Duodenal mucosa (tissue), 2 donors: ENCODE measurements at regions not wholly inside any gene's neighbourhood (a gene's known extent, or its start where the extent isn't known, plus 50 kb on each side); places are given as distances from the start of the nearest gene placed in this dataset.

Source experiments
- H3K27ac ChIP-seq: one replicate; pipeline ENCODE4 v1.7.0; 2013; ENCODE audit warnings: low read depth, low read length
- H3K27me3 ChIP-seq, 2 donors: one replicate each; pipeline ENCODE4 v1.7.0; 2013; ENCODE audit warnings: low read length in 2 of 2, control low read depth in 1 of 2; ENCODE audit not compliant: insufficient read depth in 2 of 2, control insufficient read depth in 1 of 2
- H3K36me3 ChIP-seq, 2 donors: one replicate each; pipeline ENCODE4 v1.7.0; 2013; ENCODE audit warnings: low read length in 2 of 2, control low read depth in 1 of 2; ENCODE audit not compliant: insufficient read depth in 2 of 2, control insufficient read depth in 1 of 2
- H3K4me1 ChIP-seq, 2 donors: one replicate each; pipeline ENCODE4 v1.7.0; 2013; ENCODE audit warnings: low read length in 2 of 2, control low read depth in 1 of 2; ENCODE audit not compliant: insufficient read depth in 2 of 2, control insufficient read depth in 1 of 2
- H3K4me3 ChIP-seq, 2 donors: one replicate each; pipeline ENCODE4 v1.7.0; 2013; ENCODE audit warnings: low read length in 2 of 2, low read depth in 1 of 2
- H3K9ac ChIP-seq, 2 donors: one replicate each; pipeline ENCODE4 v1.7.0; 2013; ENCODE audit warnings: low read length in 2 of 2, low read depth in 1 of 2
- H3K9me3 ChIP-seq, 2 donors: one replicate each; pipeline ENCODE4 v1.7.0; 2013; ENCODE audit warnings: low read length in 2 of 2, control low read depth in 1 of 2; ENCODE audit not compliant: control insufficient read depth in 1 of 2

DNA sequence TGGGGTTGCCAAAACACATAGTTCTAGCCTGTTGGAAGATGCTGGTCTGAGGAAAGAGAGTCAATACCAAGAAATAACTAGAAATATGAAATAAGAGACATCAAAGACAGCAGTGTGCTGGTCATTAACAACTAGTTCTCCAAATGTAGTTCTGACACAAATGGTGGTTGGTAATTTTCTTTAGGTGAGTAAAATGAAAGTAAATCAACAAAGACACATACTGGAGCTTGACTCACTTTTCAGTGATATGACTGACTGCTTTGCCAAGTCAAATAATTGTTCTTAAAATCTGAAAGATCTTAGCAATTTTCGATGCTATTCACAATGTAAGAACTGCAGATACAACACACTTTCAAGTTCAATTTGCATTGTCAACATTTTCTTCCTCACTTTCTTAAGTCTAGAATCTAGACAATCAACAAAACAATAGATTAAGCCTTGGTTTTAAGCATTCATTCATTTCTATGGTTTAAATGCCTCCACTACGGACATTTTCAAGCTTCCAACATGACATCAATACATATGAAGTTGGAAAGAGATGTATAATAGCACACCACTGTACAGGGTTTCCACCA lies 166.8 kb upstream of the MAP3K1 start:
- Histone ChIP-seq H3K9ac (no peak overlapping the region), H3K27ac (no peak overlapping the region), H3K9me3 (no peaks in the 10 kb centered on the region), H3K27me3 (no peaks in the 10 kb centered on the region), H3K36me3 (no peaks in the 10 kb centered on the region), H3K4me1 (no peaks in the 10 kb centered on the region), H3K4me3 (no peak overlapping the region)

DNA sequence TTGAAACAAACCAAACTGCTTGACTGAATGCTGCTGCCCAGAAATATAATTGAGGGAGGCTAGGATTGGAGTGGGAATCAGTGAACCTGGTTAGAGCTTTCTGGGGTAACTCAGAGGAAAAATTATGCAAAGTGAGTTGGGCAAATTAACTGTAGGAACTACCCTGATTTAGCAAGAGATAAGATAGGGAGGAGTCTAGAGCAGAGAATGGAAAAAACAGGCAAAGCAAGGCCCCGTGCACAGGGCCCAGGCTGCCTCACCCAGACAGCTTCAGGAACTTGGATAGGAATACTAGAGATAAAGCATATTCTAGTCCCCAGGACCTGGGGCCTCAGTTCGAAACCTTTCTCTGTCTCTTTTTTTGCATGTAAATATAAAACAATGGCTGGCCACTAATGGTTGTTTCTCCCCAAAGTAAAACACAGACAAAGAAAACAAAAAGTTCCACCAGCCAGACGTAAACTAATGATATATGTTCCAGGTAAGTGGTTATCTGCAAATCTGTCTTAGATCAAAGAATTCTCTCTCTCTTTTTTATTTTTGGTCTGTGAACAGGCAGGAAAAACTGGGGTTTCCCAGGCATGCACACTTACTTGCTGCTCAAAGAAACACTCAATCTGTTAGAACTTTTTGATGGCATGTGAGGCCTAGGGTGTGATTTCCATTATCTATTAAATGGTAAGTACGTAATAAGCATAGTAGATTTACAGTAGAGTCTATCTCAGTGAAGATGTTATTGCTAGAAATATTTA lies 168.1 kb upstream of the MAP3K1 start:
- Histone ChIP-seq H3K9me3 (no peaks in the 10 kb centered on the region), H3K27ac (no peak overlapping the region), H3K4me3 (no peak overlapping the region), H3K27me3 (no peaks in the 10 kb centered on the region), H3K36me3 (no peaks in the 10 kb centered on the region), H3K9ac (no peak overlapping the region), H3K4me1 (no peaks in the 10 kb centered on the region)

DNA sequence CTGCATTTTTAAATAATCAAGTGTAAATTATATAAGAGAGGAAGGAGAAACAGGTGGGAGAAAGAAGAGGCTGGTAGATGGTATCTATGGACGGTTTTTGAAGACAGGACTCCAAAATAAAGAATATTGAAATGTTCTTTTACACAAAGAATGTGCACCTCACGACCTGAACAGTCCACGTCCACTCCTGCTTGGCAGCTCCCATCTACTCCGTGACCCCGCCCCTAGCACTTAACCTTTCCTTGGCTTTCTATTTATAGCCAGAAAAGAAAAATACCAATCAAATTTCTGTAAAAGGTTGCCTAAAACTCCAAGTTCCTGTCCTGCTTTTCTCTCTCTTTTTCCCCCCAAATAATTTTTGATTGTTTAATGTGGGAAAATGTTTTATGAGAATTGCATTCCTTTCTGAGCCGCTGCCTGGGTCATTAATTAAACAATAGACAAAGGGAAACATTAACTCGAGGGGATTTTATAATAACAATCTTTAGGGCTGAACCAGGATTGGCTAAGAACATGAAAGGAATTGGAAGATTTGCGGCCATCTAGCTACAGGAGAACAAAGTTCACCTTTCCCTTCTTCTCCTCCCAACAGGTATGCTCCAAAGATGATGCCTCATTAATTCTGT lies 173.6 kb upstream of the MAP3K1 start:
- no peaks in the 10 kb centered on the region for H3K9me3 ChIP-seq
- peaks cover 43 to 50% of the 10 kb centered on the region in 2 donors for H3K4me1 ChIP-seq
- no peaks in the 10 kb centered on the region for H3K36me3 ChIP-seq
- no peak overlapping the region for H3K4me3 ChIP-seq
- H3K9ac ChIP-seq: no peak overlapping the region
- no peaks in the 10 kb centered on the region for H3K27me3 ChIP-seq
- H3K27ac ChIP-seq: no peak overlapping the region

DNA sequence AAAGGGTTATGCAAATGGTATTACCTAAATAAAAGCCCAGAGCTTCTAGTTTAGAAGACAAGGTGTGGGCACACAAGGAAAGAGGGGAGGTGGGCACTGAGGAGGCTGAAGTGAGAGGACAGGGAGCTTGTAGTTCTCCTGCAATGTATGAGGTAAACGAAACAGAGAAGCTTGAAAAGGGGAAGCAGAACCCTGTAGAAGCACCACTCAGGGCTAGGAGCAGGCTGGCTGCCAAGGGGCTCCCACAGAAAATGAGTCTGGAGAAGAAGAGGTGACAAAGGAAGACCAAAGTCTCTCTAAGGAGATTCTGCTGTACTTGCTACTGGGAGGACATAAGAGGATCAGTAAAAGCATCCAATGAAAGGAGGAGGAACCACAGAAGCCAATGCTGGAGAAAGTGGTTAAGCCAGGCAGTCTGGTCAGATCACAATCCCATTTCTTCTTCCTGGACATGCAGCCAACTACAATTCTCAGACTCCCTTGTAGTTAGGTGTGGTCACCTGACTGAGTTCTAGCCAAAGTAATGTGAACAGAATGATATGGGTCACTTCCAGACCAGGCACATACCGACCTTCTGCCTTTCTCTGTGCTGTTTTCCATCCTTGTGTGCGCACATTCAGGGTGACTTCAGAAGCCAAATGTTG lies 174.5 kb upstream of the MAP3K1 start:
- H3K36me3 ChIP-seq: no peaks in the 10 kb centered on the region
- H3K4me1 ChIP-seq: peaks cover 43 to 54% of the 10 kb centered on the region in 2 donors
- H3K27ac ChIP-seq: no peak overlapping the region
- H3K4me3 ChIP-seq: peak overlapping the region in 1 of 2 donors; percentile 19
- H3K27me3 ChIP-seq: no peaks in the 10 kb centered on the region
- no peaks in the 10 kb centered on the region for H3K9me3 ChIP-seq
- H3K9ac ChIP-seq: no peak overlapping the region

DNA sequence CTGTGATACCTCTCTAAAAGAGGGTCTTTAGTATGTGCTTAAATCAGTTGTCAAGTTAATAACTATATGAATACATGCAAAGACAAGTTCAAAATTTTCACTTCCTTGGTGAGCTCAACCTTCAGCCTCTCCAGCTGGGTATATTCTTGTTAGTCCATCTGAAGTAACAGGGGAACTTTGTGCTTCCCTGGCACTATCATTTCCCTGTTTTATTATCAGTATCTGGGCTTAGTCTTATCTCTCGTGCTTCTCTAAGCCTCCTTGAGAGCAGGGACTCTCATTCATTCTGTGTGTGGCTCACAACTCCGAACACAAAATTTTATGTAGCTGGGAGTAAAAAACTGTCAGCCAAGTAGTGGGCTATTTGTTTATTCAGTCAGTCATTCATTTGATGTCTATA lies 175.9 kb upstream of the MAP3K1 start:
- peaks cover 43 to 54% of the 10 kb centered on the region in 2 donors for H3K4me1 ChIP-seq

GRCh38 chr5:56638768-56639238 lies 176.5 kb upstream of the MAP3K1 start:
- Histone ChIP-seq H3K27ac (no peak overlapping the region), H3K4me1 (peaks cover 43 to 54% of the 10 kb centered on the region in 2 donors), H3K9ac (no peak overlapping the region)

More for the DNA sequence above, 175.9 kb upstream of the MAP3K1 start:
- Histone ChIP-seq H3K9me3 (no peaks in the 10 kb centered on the region), H3K36me3 (no peaks in the 10 kb centered on the region), H3K27me3 (no peaks in the 10 kb centered on the region), H3K27ac (no peak overlapping the region), H3K9ac (no peak overlapping the region), H3K4me3 (no peak overlapping the region)

DNA sequence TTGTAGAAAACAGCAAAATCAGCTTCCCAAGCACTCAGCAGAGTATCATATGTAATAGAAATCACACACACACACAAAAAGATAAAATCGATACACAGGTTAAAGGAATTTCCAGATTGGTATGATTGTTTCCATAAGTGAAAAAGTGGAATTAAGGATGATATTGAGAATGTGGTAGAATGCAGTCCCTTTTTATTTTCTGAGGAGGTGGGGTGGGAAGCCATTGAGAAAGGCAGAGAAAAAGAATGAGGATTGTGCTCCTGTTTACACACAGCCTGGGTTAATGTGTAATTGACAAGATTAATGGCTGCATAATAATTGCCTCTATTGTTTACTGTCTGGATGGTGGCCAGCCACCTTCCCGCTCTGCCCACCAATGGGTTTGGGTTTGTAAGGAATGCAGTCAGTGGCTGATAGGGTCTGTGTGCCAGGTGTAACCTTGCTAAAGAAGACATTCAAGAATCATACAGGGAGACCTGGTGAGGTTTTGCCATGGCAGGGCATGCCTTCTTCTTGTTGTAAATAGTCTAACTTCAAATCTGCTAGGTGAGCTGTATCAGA lies 177.2 kb upstream of the MAP3K1 start:
- Histone ChIP-seq H3K27me3 (no peaks in the 10 kb centered on the region), H3K27ac (no peak overlapping the region), H3K36me3 (no peaks in the 10 kb centered on the region), H3K4me3 (no peak overlapping the region), H3K4me1 (peaks cover 43 to 54% of the 10 kb centered on the region in 2 donors), H3K9me3 (no peaks in the 10 kb centered on the region), H3K9ac (no peak overlapping the region)

More at GRCh38 chr5:56638768-56639238, 176.5 kb upstream of the MAP3K1 start:
- H3K9me3 ChIP-seq: no peaks in the 10 kb centered on the region
- no peaks in the 10 kb centered on the region for H3K36me3 ChIP-seq
- no peaks in the 10 kb centered on the region for H3K27me3 ChIP-seq
- H3K4me3 ChIP-seq: no peak overlapping the region

DNA sequence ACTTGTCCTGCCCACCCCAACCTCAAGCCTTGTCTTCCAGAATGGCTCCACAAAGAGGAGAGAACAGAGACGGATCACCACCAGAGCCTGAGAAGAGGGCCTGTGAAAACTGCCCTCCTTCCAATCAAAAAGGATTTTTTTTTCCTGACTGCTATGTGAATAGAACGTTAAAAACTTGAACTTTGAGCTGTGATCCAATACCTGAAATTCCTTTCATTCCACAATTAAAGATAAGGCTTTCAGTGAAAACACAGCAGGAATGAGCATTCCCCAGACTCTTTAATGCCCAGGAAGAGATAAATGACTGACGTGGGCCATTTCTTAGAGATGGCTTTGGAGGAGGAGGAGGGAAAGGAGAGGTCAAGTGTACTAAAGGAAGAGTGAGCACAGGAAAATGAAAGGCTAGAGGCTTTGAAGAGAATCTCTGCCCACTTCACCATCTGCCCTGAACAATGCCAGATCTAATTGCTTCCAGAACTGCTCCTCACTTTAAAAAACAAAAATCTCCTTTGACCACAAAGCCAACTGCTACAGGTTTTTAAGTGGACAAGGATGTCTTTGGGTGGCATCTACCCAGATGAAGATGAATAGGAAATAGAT lies 177.9 kb upstream of the MAP3K1 start:
- Histone ChIP-seq H3K27me3 (no peaks in the 10 kb centered on the region), H3K36me3 (no peaks in the 10 kb centered on the region), H3K4me3 (no peak overlapping the region), H3K27ac (no peak overlapping the region), H3K9me3 (no peaks in the 10 kb centered on the region), H3K9ac (no peak overlapping the region), H3K4me1 (peaks cover 43 to 54% of the 10 kb centered on the region in 2 donors)

DNA sequence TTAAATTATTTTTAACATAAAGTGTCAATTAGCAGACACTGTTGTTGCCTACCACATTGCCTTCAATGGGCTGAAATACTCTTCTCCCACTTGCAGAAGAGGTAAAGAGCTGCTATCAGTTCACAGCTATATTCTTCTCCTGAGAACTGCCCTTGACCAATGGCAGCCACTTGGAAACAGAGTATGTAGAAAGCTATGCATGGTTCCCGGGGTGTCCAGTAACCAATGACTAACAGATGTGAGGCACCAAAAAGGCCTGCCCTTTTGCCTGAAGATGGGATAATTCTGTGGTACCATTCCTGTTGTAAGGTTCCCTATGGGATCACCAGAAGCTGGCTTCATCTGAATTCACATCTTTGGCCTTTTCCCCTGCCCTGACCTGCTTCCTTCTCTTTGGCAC lies 181.4 kb upstream of the MAP3K1 start:
- Histone ChIP-seq H3K27me3 (no peaks in the 10 kb centered on the region), H3K4me1 (peaks cover 20 to 26% of the 10 kb centered on the region in 2 donors), H3K36me3 (no peaks in the 10 kb centered on the region), H3K27ac (no peak overlapping the region), H3K9ac (no peak overlapping the region), H3K9me3 (no peaks in the 10 kb centered on the region), H3K4me3 (no peak overlapping the region)
